Epithelial cell of esophagus (primary cell): ENCODE measurements at regions not wholly inside any gene's neighbourhood (a gene's known extent, or its start where the extent isn't known, plus 50 kb on each side); places are given as distances from the start of the nearest gene placed in this dataset.

ENCODE experiments used
- DNase-seq: peaks from one replicate; pipeline ENCODE4 v3.0.0; 2010; ENCODE audit warnings: low read depth
- H3K4me3 ChIP-seq: 2 replicates; pipeline ENCODE4 v1.5.1; 2011; ENCODE audit warnings: mild to moderate bottlenecking, low read length, control low read depth
- CTCF ChIP-seq: IDR thresholded peaks from 2 replicates; pipeline ENCODE4 v1.5.1; 2011; ENCODE audit warnings: low read depth, mild to moderate bottlenecking, low read length, control low read depth, inconsistent platforms; ENCODE audit not compliant: insufficient read depth; ENCODE audit errors: missing control alignments

- no peak for TF ChIP-seq CTCF
- no peak for DNase-seq
- no peak overlapping the region for H3K4me3 ChIP-seq
Observed at GRCh38 chr4:151472297-151472696, 63.3 kb downstream of the FHIP1A start.

GRCh38 chr4:151472711-151473110 lies 63.7 kb downstream of the FHIP1A start:
- TF ChIP-seq CTCF = no peak

GRCh38 chr4:151473521-151474097 lies 64.6 kb downstream of the FHIP1A start:
- no peak for DNase-seq
- no peak overlapping the region for H3K4me3 ChIP-seq
- no peak for TF ChIP-seq CTCF

More at GRCh38 chr4:151472711-151473110, 63.7 kb downstream of the FHIP1A start:
- DNase-seq = no peak
- no peak overlapping the region for H3K4me3 ChIP-seq

GRCh38 chr4:151475035-151475714 lies 66.2 kb downstream of the FHIP1A start:
- no peak for DNase-seq
- TF ChIP-seq CTCF = no peak
- H3K4me3 ChIP-seq = no peak overlapping the region

GRCh38 chr4:151481813-151482212 lies 72.8 kb downstream of the FHIP1A start:
- H3K4me3 ChIP-seq = no peak overlapping the region
- no peak for DNase-seq
- TF ChIP-seq CTCF = no peak

- no peak for TF ChIP-seq CTCF
- peak; percentile 80 for DNase-seq
Observed at GRCh38 chr4:151484396-151485102, 75.6 kb downstream of the FHIP1A start.

More at GRCh38 chr4:151484396-151485102, 75.6 kb downstream of the FHIP1A start:
- no peak overlapping the region for H3K4me3 ChIP-seq
